ENCODE measurements at regions not wholly inside any gene's neighbourhood (a gene's known extent, or its start where the extent isn't known, plus 50 kb on each side); places are given as distances from the start of the nearest gene placed in this dataset.

- H3K4me1 ChIP-seq (ENCODE audit: control insufficient read depth in 1 of 2, insufficient read depth in 2 of 2, low read depth in 1 of 2, low read length in 1 of 2) = no peaks in the 10 kb centered on the region; a peak in 1 of 4 replicates
- WGBS (ENCODE audit: low lambda C conversion rate) = under 1% methylated on average over 5 of the region's 5 CpGs
- no peaks in the 10 kb centered on the region for H3K9me3 ChIP-seq
- H3K4me2 ChIP-seq = no peak overlapping the region
- H3K9ac ChIP-seq = no peak overlapping the region
- no peaks in the 10 kb centered on the region for H3K79me2 ChIP-seq (ENCODE audit: insufficient read depth)
- ChIA-PET CTCF (no interaction called here), POLR2A (no interaction called here)
- H3K27ac ChIP-seq (ENCODE audit: low read depth in 2 of 2, low read length in 1 of 2) = no peak overlapping the region
- H3F3A ChIP-seq (replicated peaks; ENCODE audit: insufficient read depth) = no peaks in the 10 kb centered on the region
- no peaks in the 10 kb centered on the region for H3K27me3 ChIP-seq (ENCODE audit: insufficient read depth)
- no peaks in the 10 kb centered on the region for H3K9me2 ChIP-seq
- H3K36me3 ChIP-seq (replicated peaks in 1 of 2; ENCODE audit: control insufficient read depth in 1 of 2, insufficient read depth in 2 of 2, low read length in 1 of 2) = no peaks in the 10 kb centered on the region
- no peak overlapping the region for H2AFZ ChIP-seq (ENCODE audit: low read depth)
- TF ChIP-seq EP300 (IDR thresholded peaks at IDR 0.05; ENCODE audit: borderline replicate concordance in 1 of 2, low read depth in 1 of 2, low read length in 1 of 2) (no peak), TAF1 (IDR thresholded peaks at IDR 0.05; ENCODE audit: borderline replicate concordance, low read depth, low read length) (no peak)
- no peaks in the 10 kb centered on the region for H4K20me1 ChIP-seq (ENCODE audit: insufficient read depth)
- no peak overlapping the region for H3K4me3 ChIP-seq (ENCODE audit: low read depth in 2 of 2, low read length in 1 of 2)
- no peak for DNase-seq
Measured at GRCh38 chr7:48782511-48782910, 141.8 kb upstream of the CDC14C start.

- H3K36me3 ChIP-seq (replicated peaks in 1 of 2; ENCODE audit: control insufficient read depth in 1 of 2, insufficient read depth in 2 of 2, low read length in 1 of 2) = no peaks in the 10 kb centered on the region
- H3K4me2 ChIP-seq = no peak overlapping the region
- no peak overlapping the region for H2AFZ ChIP-seq (ENCODE audit: low read depth)
- TF ChIP-seq USF2 (IDR thresholded peaks at IDR 0.05; ENCODE audit: borderline replicate concordance, low read depth, low read length) (no peak), GATA2 (CRISPR knock-in tag; IDR thresholded peaks at IDR 0.05) (no peak), FOXM1 (IDR thresholded peaks at IDR 0.05; ENCODE audit: low read depth) (no peak), REST (IDR thresholded peaks at IDR 0.05; ENCODE audit: low read depth, low read length) (no peak), MXI1 (IDR thresholded peaks at IDR 0.05; ENCODE audit: low read depth, low read length) (no peak), RCOR1 (IDR thresholded peaks at IDR 0.05; ENCODE audit: low read length) (no peak), EP300 (IDR thresholded peaks at IDR 0.05; ENCODE audit: borderline replicate concordance in 1 of 2, low read depth in 1 of 2, low read length in 1 of 2) (no peak), GABPA (IDR thresholded peaks at IDR 0.05; ENCODE audit: low read depth) (no peak), TCF12 (IDR thresholded peaks at IDR 0.05) (no peak), JUND (IDR thresholded peaks at IDR 0.05) (no peak), CTCF (IDR thresholded peaks at IDR 0.05) (no peak), RAD21 (IDR thresholded peaks at IDR 0.05; ENCODE audit: low read length) (no peak), FOXJ3 (CRISPR knock-in tag; IDR thresholded peaks at IDR 0.05) (no peak), NRF1 (IDR thresholded peaks at IDR 0.05; ENCODE audit: low read depth, low read length) (no peak), PBX3 (IDR thresholded peaks at IDR 0.05) (no peak), NFIC (IDR thresholded peaks at IDR 0.05; ENCODE audit: borderline replicate concordance) (no peak)
- H3K9ac ChIP-seq = no peak overlapping the region
- H3K9me2 ChIP-seq = no peaks in the 10 kb centered on the region
- POLR2A ChIA-PET = no interaction called here
- no peaks in the 10 kb centered on the region for H3K27me3 ChIP-seq (ENCODE audit: insufficient read depth)
- H3K9me3 ChIP-seq = no peaks in the 10 kb centered on the region
- WGBS (ENCODE audit: low lambda C conversion rate) = 1% methylated on average over 3 of the region's 3 CpGs
- CTCF ChIA-PET = no interaction called here
- no peaks in the 10 kb centered on the region; a peak in 1 of 4 replicates for H3K4me1 ChIP-seq (ENCODE audit: control insufficient read depth in 1 of 2, insufficient read depth in 2 of 2, low read depth in 1 of 2, low read length in 1 of 2)
- no peaks in the 10 kb centered on the region for H3K79me2 ChIP-seq (ENCODE audit: insufficient read depth)
- no peaks in the 10 kb centered on the region for H3F3A ChIP-seq (replicated peaks; ENCODE audit: insufficient read depth)
- no peak overlapping the region for H3K4me3 ChIP-seq (ENCODE audit: low read depth in 2 of 2, low read length in 1 of 2)
- DNase-seq = no peak
- no peaks in the 10 kb centered on the region for H4K20me1 ChIP-seq (ENCODE audit: insufficient read depth)
- H3K27ac ChIP-seq (ENCODE audit: low read depth in 2 of 2, low read length in 1 of 2) = no peak overlapping the region
Measured at GRCh38 chr7:48786951-48787350, 137.4 kb upstream of the CDC14C start.

Data from SK-N-SH (cell line).